NCI-H226 (cell line): ENCODE measurements at regions not wholly inside any gene's neighbourhood (a gene's known extent, or its start where the extent isn't known, plus 50 kb on each side); places are given as distances from the start of the nearest gene placed in this dataset.
"Not testable (repeated sequence)": the region's sequence is repeated elsewhere in the genome, so short reads cannot be mapped to it uniquely, and the experiment has no call there.

Source experiments
- DNase-seq: peaks from one replicate; pipeline ENCODE4 v3.0.0-alpha.2; 2015

DNA sequence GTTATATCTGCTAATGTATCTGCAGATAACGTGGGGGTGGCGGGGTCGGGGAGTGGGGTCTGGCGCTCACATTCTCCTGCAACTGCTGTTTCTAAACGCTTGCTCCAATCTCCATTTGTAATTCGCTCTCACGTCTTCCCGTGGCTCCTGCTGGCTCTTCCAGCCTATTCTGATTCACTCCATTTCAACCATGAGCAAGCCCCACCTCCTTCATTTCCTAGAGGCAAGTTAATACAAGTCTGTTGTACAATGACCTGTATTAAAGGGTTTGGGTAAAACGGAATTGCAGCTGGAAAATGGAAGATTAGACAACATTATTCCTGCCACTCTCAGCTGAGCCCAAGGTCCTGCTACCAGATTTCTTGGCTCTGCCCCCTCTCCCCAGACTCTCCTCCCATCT lies 132.3 kb downstream of the CSNK2A3 start:
- no peak for DNase-seq

DNA sequence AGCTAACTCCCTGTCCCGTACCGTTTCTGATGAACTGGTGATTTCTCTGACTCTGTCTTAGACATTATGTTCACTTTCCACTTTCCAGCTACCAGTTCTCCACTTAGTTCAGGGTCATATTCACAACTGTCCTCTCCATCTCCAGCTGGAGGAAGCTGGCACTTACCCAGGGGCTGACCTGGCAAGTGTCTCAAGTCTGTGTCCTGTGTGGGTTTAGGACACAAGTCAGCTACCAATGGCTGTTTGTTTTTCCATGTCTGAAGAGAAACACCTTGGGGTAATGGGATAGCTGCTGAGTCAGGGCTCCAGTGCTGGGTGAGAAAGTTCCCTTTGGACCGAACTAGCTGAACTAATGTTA lies 134.4 kb downstream of the CSNK2A3 start:
- DNase-seq, result no peak

DNA sequence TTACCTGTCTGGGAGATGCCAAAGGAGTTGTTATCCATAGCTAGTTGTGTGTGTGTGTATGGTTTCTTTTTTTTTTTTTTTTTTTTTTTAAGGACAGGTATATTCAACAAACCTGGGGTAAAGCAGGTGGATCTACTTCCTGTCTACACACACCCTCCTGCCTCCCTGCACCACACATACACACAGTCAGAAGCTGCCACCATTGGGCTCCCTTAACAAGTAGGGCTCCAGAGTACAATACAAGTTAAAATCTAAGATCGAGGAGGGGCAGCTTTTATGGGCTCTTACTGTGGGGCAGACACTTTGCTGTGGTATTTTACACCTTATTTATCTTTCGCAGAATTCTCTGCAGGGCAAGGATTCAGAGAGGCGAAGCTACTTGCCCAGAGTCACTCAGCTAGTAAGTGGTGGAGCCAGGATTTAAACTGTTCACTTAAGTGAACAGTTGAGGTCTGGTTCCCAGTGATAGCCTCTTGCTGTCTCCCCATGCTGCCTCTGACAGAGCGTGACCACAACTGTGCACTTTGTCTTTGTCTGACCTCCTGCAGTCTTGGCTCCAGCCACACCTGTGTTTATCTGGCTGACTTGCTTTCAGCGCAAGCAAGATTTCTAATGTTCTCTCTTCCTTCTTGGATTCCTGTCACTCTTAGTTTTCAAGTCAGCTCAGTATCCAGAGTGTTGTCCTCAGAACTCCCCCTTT lies 135.0 kb downstream of the CSNK2A3 start:
- DNase-seq, result no peak

DNA sequence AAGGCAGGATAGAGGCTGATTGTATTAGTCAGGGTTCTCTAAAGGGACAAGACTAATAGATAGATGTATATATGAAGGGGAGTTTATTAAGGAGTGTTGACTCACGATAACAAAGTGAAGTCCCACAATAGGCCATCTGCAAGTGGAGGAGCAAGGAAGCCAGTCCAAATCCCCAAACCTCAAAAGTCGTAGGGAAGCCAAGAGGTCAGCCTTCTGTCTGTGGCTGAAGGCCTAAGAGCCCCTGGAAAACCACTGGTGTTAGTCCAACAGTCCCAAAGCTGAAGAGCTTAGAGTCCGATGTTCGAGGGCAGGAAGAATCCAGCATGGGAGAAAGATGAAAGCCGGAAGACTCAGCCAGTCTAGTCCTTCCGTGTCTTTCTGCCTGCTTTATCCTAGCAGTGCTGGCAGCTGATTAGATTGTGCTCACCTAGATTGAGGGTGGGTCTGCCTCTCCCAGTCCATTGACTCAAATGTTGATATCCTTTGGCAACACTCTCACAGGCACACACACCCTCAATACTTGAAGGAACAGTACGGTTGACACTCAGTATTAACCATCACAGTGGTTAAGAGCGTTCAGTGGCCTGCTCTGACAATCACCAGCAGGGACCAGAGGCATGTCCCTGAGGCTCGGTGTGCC lies 135.6 kb downstream of the CSNK2A3 start:
- DNase-seq, result no peak

DNA sequence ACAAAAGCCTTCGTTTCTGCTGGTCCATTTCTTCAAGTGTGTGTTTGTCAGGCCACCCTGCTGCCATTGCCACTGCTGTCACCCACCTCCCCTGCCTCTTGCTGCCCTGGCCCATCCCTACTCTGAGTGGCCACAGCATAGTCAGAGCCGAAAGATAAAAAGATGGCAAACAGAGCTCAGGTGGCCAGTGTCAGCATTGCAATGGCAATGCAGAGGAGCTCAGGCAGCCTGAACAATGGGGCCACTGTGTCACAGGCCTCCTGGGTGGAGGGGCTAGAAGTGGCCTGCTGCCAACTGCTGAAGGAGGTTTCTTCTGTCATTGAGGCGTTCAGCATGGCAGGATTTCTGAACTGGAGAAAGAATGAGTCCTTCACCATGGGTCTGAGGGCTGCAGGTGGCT lies 137.1 kb downstream of the CSNK2A3 start:
- no peak for DNase-seq

DNA sequence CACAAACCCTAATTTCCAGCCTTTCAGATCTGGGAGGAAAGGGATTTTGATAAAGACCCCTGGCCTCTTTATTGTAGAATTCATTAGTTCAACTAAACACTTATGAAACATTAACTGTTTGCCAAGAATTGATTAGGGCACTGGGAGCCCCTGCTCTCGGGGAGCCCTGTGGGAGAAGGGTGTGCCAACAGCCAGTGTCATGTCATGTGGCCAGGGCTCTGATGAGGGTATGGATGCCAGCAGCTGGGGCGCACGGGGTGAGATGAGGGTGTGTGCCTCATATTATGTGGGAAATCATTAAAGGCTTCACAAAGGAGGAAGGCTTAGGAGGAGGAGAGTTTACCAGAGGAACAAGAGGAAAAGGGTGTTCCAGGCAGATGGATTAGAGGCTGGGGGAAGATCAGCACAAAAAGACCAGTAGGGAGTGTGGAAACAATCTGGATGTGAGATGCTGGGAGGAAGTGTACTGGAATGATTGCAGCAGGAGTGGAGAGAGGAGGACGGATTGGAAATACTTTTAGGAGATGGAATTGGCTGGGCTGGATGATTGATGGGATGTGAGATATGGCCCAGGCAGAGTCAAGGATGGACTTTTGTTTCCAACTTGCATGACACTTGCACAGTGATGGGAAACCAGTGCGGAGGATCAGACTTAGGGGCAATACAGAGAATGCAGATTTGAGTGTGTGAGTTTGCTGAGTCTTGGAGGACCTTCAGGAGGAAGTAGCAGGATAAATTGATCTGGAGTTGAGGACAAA lies 137.8 kb downstream of the CSNK2A3 start:
- no peak for DNase-seq

DNA sequence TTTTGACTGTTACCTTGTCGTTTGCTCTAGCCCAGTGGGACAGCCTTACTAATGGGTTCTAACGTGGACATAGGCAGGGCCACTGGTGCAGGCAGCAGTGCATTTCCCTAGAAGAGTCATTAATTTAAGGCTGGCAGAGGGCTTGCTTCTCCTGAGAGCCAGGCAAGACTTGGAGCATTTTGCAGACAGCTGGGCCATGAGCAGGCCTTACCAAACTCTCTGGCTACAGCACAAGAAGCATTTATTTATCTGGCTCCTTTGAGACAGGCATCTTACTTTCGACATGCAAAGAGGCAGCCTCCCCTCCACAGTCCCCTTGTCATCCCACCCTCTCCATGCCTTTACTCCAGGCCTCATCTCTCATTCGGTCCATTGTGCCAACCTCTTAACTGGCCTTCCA lies 139.9 kb downstream of the CSNK2A3 start:
- no peak for DNase-seq

DNA sequence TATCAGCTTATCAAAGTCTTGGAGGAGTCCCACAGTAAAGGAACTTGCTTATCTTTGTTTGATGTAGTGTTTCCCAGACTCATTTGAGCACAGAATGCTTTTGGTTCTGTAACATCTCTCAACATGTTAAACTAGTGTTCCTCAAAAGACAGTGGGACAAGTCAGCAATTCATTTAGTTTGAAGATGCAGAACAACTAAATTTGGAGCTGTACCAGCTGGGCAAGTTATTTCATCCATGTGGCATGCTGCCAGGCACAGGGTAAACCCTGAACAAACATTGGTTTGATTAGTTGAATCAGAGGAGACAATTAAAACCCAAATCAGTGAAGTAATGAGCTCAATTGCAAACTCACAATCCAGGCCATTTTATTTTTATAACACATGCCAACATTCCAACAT lies 141.2 kb downstream of the CSNK2A3 start:
- no peak for DNase-seq

DNA sequence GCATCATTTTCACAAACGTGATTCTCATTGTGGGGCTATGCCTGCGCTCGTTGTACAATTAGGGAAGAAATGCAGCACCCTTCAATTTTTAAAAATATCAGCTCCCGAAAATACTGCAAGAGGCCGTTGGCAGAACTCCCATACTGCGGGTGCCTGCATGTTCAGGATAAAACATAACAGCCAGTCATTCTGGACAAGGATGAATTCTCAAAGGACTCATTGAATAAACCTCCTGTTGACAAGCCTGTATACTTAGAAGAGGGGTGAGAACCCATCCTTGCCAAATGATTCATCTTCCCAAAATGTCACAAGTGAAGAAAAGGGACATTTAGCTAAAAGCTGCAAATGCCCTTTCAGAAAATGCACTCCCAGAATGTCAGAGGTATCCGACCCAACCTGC lies 141.9 kb downstream of the CSNK2A3 start:
- DNase-seq, result no peak

DNA sequence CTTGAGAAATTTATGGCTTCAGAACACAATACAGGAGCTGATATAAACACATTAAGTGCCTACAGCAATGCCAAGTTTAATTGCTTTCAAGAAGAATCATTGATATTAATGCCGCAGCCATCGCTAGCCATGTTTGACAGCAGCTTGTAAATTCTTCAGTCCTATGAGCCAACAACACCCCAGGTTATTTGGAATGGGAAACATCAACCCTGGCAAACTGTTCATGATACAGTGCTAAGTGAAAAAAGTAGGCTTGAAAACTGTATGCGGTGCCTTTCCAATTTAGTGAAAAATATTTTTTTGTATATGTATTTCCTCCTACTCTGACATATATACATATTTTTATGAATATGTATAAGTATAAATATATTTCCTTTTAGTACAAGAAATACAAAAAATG lies 142.6 kb downstream of the CSNK2A3 start:
- DNase-seq, result no peak

DNA sequence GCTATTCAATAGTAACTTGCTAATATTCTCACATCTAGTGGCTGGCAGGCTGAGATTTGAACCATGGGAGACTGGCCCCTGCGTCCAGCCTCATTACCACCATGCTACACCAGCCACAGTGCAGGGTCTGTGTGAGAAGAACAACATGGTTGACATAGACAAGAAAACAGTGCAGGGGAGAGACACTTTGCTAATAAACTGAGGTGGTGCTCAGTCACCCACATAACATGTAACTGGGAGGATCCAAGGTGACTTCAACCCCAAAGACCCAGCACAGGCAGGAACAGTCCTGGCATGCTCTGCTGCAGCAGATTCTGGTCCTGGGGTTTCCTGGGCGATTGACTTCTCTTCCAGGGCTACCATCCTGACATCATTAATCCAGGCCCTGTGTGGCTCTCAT lies 143.1 kb downstream of the CSNK2A3 start:
- no peak for DNase-seq

DNA sequence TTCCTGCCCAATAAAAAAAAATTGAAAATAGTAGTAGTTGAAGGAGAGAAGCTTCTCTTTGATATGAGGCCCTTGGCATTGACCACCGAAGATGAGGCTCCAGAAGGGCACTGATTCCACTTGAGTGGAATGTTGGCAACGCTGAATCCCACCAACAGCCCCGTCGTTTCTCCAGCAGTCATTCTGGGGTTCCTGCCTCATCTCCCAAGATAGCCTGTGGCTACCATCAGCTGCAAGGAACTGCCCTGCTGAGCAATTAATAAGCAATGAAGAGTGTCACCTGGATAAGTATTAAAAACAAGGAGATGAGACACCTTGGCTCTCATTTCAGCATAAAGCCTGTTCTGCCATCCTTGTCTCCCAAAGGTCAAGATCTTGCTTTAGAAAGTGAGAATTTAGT lies 144.1 kb downstream of the CSNK2A3 start:
- DNase-seq, result no peak

DNA sequence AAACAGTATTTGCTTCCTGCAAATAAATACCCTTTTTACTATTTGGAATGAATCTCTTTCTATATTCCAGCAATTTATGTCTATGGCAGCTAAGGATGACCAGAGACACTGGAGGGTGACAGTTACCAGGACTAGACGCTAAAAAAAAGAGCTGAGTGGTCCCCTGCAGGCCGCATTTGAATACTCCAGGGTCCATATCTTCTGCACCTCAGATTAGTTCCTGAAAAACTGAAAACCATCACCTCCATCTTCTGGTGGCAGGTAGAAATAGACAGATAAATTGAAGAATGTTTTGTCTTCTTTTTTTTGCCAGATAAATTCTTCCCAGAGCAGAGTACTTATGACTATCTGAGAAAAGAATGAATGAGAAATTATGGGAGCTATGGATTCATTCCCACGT lies 145.6 kb downstream of the CSNK2A3 start:
- DNase-seq, result no peak

DNA sequence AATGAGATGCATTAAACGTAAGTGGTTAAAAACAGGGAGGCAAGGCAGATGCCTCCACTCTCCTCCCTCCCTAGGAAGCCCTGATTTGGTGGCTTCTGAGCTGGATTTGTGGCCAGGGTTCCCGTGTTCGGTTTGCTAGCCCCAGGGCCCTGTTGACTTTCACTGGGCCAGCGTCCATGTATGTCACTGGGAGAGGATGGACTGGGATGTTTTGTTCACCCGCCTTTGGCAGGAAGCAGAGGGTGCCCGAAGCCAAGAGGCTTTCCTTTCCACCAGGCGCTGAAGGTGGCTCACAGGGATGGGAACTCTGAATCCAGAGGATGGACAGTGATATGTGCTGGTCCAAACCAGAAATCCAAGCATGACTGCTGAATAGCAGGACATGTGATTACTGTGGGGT lies 146.6 kb downstream of the CSNK2A3 start:
- DNase-seq, result no peak

DNA sequence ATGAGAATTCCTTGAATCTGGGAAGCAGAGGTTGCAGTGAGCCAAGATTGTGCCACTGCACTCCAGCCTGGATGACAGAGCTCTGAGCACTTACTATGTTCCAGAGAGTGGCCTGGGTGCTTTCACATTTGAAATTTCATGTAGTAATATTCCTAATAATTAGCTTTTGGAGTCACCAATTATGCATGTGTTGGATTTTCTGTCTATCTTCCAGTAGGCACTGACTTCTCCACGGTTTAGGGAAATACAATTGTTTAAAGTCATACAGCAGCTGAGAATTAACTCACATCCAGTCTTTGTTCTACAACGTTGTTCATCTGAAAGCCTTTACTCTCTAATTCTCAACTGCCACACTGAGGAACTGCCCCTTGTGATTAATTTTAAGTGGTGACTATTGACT lies 150.2 kb downstream of the CSNK2A3 start:
- no peak for DNase-seq

DNA sequence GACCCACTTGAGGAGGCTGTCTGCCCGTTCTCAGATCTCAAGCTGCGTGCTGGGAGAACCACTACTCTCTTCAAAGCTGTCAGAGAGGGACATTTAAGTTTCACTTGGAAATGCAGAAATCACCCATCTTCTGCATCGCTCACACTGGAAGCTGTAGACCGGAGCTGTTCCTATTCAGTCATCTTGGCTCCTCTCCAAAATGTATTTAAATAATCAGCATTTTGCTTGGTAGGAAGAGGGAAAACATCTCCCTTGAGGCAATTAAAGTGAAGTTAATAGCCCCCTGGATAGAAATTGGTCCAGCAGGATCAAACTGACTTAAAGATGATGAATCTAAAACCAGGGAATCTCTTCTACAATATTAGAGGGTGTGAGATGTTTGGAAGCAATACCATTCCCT lies 151.7 kb downstream of the CSNK2A3 start:
- DNase-seq, result not testable (repeated sequence)

DNA sequence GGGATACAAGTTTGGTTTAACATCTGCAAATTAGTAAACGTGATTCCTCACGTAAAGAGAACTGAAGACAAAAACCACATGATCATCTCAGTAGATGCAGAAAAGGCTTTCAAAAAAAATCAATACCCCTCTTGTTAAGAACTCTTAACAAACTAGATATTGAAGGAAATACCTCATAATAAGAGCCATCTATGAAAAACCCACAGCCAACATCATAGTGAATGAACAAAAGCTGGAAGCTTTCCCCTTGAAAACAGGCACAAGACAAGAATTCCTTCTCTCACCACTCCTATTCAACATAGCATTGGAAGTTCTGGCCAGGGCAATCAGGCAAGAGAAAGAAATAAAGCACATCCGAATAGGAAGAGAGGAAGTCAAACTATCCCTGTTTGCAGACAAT lies 160.5 kb downstream of the CSNK2A3 start:
- DNase-seq, result no peak

DNA sequence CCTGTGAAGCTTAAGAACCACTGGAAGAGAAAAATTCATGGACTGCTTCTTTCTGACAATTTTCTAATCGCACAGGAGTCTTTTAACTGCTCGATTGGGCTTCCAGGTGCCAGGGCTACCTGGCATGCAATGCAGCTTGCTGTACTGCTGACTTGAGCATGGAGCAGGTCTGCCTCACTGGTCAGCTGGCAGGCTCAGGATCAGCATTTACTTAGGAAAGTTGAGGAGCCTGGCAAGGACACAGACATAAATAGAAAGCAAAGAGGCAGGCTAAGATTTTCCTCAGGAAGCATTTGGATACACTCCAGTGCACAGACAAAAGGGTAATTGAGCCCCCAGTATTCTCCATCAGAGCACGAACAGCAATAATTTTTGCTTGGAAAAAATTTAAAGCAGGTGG lies 163.5 kb downstream of the CSNK2A3 start:
- no peak for DNase-seq

DNA sequence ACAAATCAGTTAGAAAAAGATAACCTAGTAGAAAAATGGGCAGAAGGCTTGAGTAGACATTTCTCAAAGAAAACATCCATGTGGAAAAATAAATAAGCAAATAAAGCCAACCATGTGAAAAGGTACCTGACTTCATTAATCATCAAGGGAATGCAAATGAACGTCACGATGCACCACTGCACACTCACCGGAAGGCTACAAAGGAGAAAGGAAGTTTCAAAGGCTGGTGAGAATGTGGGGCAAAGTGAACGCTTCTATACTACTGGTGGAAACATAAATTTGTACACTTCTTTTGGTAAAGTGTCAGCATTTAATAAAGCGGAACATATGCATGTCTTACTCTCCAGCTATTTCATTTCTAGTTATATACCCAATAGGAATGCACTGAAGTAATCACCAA lies 166.8 kb downstream of the CSNK2A3 start:
- DNase-seq, result no peak

DNA sequence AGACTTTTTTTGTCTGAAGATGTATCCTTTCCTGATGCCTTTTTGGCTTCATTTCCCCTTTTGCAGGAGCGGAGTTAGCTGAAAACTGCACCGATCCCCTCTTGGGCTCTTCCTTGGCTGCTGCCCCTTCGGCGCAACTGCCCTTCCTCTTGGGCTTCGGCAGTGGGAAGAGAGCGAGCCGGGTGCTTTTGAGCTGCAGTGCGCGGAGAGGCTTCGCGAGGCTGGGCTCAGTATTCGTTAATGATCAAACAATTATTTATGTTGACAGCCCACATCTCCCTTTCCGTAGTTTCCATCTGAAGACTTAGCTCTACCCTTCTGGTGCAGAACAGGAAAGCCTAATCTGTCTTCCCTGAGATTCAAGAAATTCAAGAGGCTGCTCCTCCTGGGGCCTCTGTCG lies 170.8 kb downstream of the CSNK2A3 start:
- no peak for DNase-seq

DNA sequence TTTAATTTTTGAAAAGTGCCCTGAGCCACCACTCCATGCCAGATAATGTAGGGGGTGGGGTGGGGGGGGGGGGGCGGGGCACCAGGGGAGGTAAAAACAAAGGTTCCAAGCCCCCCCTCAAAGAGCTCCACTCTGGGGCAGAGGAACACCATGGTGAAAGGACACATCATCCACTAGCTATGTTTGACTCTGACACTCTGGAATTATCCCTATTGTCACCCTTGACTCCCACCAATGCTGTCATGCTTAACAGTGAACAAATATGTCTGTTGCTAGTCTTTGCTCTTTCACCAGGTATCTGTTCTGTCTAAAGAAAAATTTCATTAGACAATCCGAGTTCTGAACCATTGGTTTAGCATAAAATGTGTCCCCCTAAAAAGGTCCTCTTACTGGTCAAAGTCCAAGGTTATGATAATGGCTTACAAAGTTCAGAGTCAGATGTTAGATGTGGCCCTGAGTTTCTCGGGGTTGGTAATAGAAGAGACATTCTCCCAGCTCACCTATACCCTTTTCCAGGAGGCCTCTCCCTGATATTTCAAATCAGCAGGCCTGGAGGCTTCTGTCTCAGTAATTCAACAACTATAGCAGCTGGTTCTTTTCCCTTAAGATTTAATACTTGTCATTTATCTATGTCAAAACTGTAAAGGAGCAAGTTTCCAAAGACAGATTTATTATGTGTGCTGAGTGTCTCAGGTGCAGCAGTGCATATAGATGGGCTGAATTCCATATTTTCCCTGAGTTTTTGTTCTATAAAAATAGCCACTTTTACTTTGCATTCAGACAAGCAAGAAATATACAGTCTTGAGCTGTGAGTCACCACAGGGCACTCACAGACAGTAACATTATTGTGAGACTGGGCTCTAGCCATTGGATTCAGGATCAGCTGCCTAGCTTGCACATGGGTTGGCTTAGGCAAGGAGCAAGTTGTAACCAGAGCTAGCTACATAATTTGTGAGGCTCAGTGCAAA lies 174.1 kb downstream of the CSNK2A3 start:
- peak; percentile 66 for DNase-seq

DNA sequence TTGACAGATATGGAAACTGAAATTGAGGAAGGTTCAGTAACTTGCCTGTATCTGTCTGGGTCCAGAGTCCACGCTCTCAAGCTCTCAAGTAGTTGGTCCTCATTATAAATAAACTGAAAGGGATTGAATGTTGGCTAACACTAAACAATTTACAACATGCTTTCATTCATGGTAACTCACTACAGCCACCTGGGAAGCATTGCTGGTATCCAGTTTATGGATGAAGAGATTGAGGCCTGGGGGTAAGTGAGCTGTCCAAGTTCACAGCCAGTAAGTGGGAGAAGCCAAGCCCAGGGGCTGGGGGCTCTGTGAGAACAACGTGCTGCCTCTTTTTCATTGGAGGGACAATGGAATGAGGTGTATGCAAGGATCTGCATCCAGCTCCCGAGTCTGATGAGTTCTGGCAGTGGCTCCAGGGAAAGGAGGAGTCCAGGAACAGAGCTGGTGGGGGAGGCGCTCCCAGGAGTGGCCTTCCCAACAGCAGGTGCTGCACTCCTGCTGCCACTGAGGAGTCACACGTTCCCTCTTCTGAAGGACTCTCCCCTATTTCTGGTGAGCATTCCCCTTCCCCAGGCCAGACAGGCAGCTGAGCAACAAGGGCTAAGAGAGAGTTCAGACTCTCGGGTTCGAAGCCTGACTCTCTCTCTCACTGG lies 175.8 kb downstream of the CSNK2A3 start:
- DNase-seq, result no peak
